ENCODE measurements at regions not wholly inside any gene's neighbourhood (a gene's known extent, or its start where the extent isn't known, plus 50 kb on each side); places are given as distances from the start of the nearest gene placed in this dataset.

DNA sequence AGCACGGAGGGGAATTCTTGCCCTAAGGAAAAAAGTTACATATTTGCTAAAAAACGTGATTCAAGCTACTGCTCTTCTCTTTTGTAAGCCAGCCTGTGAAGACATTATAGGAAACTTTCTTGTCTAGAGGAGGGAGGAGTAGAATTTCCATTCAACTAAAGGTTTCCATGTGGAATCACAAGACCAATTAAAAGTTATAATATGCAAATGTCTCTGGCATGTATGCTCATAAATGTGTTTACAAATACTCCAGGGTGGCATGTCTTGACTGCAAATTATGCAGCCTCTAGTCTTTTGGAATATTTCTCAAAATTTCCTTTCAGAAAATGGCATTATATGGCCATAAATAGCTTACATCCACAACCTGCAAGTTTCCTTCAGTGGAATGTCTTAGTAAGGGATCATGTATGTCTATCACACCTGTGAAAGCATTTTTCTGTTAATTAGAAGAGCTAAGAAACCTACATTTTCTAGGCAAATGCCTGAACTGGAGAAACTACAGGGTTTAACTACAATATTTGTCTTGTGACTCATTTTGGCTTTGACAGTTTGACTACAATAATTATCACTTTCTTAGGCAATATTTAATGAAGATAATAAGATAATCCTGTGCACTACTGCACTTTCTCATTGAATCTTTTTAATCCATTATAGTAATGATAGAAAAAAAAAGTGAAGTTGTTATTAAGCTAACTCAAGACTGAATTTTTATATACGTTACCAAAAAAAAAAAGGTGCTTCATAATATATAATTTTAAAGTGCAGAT is 111.1 kb upstream of the C10orf90 start:
- DNase-seq (ENCODE audit: low read depth in 4 of 4, low spot score in 2 of 4): no peak

DNA sequence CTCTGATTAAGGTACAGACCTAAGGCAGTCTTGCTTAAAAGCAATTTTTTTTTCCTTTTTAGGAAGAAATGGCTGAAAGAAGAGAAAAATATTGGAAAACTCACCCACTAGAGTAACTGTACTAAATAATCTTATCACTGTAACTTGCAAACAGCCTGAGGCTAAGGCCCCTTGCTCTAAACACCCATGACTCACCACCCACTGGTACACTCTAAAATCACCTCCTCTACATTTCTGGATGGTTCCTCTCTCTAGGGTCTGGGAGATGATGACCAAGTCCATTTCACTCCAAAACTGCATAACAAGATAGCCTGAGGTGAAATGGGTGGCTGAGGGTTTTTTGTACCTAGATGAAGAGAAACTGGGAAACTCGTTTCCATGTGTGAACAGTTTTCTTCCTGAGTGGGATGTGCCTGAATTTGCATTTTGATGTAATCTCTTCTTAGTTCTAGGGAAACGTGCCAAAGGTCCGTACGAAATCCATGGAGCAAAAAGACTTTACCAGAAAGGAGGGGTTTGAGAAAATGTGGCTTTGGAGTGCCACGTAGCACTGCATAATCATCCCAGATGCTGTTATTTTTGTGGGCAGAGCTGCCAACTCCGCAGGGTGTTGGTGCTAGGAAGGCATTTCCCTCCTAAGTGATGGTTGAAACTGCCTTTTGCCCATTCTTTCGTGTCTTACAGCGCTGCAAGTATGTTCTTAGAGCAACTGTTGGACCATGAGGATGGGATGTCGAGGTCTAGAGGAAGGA is 113.5 kb upstream of the C10orf90 start:
- no peak for DNase-seq (ENCODE audit: low read depth in 4 of 4, low spot score in 2 of 4)

DNA sequence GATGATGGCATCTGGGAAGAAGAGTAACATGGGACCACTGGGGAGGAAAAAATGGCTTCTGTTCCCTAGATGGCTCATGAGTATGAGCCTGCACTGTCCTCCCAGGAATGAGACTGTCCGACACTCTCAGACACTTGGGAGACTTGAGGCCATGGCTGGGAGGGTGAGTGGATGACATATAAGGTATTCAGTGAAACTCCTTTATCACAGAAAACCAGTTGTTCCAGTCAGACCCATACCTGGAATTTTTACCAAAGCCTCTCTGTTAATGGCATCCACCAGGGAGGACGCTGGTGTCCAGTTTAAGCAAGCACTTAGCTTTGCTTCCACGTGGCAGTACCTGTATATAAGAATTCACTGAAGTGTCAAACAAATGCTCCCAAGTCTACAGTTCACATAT is 116.7 kb upstream of the C10orf90 start:
- no peak for DNase-seq (ENCODE audit: low read depth in 4 of 4, low spot score in 2 of 4)

DNA sequence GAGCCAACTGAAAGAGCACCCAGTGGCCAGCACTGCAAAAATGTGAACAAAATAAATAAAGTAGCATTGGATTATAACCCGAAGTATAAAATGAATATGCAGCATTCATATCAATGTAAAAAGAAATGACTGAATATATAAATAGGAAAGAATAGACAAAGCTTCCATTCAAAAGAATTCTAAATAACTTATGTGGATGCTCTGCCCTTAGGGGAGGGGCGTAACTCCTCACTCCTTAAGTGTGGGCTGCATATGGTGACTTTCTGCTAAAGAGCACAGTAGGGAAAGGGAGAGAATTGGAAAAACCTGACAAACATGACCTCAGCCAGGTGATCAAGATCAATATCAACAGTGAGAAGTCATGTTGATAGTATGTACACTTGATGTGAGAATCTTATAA is 109.9 kb upstream of the DOCK1 start:
- no peak for DNase-seq (ENCODE audit: low read depth in 4 of 4, low spot score in 2 of 4)

DNA sequence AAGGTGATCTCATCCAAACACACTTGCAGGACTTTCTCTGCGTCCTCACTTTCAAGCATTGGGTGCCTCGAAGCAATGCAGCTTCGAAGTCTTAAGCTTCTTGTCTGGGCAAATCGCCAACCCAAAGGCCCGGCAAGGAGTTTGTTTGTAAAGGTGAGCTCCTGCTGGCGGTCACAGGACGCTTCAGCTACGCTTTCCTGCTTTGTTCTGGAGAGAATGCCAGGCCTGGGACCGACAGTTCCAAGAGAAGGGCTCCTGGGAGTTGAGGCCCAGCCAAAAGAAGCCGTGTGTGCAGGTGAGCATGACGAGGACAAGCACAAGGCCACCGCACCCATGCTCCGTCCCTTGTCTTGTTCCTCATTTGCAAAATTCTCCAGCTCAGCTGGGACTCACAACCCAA is 106.6 kb upstream of the DOCK1 start:
- no peak for DNase-seq (ENCODE audit: low read depth in 4 of 4, low spot score in 2 of 4)

DNA sequence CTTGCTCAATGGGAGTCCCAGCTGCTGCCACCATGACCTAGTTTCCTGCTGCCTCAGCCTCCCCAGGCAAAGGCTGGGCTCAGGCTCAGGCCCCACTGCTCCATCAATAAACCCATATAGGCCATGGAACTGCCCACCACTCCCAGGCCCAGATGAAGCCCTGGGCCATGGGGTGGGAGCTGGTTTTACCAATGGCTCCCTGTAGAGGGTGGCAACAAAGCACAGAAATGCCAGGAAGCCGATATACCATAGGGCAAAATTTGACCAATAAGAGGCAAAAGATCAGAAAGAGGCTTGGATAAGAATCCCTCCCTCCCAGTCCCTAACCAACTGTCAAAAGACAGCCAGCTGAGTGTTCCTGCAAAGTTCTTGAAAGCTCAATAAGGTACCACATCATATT is 101.8 kb upstream of the DOCK1 start:
- DNase-seq (ENCODE audit: low read depth in 4 of 4, low spot score in 2 of 4): no peak

DNA sequence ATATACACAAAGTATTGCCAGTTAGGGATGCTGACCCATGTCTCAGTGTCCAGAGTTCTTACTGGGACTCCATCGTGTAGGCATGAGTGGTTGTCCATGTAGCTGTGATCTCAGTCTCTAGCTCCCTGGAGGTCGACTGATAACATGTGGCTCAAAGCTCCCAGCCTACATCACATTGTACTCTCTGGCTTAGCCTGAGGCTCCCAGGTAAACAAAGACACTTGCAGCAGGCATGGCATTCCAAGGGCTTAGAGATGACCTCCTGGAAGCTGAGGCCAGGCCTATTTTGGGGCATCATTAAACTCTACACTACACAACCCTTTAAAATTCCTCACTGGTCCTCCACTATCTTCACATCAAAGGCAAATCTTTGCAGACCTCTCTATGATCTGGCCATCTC is 100.8 kb upstream of the DOCK1 start:
- no peak for DNase-seq (ENCODE audit: low read depth in 4 of 4, low spot score in 2 of 4)

DNA sequence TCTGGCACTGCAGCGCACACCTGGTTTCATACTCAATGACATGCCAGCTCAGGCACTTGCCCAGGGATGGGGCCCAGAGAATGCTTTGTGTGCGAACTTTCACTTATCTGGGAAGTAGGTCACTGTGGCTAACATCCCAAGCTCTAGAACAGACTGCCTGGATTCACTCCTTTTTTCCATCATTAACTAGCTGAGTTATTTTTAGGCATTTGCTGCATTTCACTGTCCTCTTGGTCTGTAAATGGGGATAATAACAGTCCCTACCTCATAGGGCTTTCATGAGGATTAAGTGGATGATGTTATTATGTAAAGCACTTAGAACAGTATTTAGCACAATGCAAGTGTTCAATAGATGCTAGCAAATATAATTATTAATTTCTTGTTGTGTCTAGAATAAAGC is 98.7 kb upstream of the DOCK1 start:
- DNase-seq (ENCODE audit: low read depth in 4 of 4, low spot score in 2 of 4): no peak

DNA sequence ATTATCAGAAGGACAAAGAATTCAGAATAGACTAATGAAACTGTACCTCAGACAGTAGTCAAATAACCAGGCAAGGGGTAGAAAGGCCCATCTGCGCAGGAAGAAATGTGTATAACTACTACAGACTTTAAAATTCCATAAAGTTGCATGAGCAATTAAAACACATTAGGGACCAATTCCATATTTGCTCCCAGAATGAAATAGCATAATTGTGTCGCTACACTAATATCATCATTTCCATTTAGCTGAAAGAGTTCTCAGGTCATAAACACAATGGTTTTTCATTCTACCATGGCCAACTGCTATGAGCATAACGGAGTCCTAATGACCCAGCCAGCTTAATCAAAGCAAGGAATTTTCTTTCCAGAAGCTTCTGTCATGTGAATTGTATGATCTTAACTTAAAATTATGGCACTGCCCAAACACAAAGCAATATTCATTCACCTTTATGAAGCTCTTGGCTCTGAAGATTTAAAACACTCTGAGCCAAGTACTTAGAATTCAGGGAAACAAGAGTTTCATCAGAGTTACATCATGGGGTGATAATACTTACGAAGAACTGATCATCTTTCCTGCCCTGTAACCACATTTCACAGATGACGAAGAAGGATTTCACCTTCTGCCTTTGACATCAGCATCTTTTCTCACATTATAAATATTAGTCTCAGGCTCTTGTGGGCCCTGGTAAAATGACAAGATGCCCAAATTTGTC is 98.1 kb upstream of the DOCK1 start:
- DNase-seq (ENCODE audit: low read depth in 4 of 4, low spot score in 2 of 4): no peak

DNA sequence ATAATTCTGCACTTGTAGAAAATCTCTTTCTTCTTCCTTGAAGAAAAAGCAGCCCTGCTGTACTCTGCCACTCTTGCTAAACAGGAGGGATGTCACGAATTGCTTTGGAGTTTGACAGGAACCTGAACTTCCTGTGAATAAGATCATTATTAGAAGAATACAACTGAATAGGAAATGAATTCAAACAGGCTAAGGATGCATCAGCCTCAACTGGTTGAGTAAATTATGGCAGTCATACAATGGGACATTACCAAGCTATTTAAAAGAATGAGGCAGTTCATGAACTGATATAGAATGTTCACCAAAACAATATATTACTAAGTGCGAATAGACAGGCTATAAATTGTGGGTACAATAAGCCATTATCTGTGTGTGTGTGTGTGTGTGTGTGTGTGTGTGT is 97.1 kb upstream of the DOCK1 start:
- DNase-seq (ENCODE audit: low read depth in 4 of 4, low spot score in 2 of 4): no peak

DNA sequence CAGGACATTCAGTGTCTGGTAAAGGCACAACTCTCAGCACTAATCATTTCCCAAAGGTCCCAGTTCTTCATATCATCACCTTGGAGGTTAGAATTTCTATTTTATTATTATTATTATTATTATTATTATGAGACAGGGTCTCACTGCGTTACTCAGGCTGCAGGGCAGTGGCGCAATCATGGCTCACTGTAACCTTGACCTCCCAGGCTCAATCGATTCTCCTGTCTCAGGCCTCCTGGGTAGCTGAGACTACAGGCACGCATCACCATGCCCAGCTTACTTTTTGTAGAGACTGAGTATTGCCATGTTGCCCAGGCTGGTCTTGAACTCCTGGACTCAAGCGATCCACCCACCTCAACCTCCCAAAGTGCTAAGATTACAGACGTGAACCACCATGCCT is 91.8 kb upstream of the DOCK1 start:
- DNase-seq (ENCODE audit: low read depth in 4 of 4, low spot score in 2 of 4): no peak

DNA sequence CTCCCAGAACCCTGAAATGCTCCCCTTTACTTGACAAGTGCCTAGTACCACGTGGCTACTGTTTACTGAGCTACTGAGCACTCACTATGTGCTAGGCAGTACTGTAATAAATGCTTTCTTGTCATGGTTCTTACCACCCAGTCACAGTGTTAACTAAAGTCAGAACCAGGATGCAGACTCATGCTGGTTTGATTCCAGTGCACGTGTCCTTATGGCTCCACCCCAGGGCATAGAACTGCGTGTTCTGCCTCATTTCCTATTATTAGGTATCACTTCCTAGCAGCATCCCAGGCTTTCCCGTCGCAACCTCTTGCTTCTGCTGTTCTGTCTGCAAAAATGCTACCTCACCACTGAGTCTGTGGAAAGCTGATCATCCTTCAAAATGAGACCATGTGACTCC is 71.7 kb upstream of the DOCK1 start:
- DNase-seq (ENCODE audit: low read depth in 4 of 4, low spot score in 2 of 4): no peak

DNA sequence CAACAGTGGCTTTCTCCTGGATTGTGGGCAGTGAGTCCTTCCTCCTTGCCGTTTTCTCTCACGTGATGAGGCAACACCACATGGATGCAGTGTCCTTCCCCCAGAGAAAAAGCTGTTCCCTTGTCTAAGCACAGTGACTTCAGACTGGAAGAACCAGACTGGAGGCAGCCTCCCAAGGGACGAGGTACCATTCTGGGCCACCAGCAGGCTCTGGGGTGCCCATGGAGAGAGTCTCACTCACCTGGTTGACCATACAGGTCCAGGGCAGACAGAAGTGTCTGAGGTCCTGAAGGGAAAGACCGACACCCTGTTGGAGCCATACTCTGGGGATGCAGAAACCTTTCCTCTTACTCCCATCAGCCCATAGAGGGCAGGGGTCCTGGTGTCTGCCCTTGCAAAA is 69.2 kb upstream of the DOCK1 start:
- DNase-seq (ENCODE audit: low read depth in 4 of 4, low spot score in 2 of 4): no peak

DNA sequence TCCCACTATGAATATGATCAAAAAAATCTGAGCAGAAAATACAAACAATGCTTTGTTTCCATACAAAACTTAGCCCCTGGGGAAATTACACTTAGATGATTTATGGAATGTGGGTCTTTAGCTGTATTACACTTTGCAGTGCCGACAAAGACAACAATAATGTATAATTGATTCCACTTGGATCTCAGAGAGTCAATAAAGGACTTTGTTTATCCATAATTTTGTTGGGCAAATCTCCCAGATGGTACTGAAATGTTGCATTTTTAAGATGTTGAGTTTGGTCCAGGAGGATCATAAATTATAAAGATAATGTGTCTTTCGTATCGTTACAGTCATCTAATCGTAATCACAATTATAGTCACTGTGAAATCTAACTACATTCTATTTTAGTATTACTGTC is 66.9 kb upstream of the DOCK1 start:
- no peak for DNase-seq (ENCODE audit: low read depth in 4 of 4, low spot score in 2 of 4)

DNA sequence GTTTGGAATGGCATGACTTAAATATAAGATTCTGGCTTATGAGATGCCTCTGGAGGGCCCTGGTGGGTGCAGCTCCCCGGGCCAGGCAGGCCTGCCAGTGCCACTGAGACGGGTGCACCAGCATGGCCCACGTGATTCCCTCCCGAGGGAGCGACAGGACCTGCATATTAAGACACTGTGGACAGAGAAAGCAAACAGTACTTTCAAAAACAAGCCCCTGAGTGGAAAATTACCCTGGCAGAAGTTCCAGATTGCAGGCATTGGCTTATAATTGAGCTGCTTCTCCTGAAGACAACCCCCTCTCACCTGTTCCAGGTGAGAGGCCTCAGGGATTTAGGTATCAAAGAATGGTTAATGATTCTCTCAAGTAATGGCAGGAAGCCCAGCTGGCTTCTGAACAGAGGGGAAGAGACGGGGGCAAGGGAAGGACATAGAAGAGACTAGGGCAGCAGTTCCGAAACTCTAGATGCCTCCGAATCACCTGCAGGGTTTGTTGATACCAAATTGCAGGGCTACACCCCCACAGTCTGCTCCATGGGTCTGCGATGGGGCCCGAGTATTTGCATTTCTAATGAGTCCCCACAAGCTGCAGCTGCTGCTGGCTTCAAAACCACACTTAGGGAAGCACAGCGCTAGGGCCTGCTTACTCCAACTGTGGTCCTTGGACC is 66.0 kb upstream of the DOCK1 start:
- peak in 3 of 4 donors; percentile 27 to 59 (median 28) for DNase-seq (ENCODE audit: low read depth in 4 of 4, low spot score in 2 of 4)

DNA sequence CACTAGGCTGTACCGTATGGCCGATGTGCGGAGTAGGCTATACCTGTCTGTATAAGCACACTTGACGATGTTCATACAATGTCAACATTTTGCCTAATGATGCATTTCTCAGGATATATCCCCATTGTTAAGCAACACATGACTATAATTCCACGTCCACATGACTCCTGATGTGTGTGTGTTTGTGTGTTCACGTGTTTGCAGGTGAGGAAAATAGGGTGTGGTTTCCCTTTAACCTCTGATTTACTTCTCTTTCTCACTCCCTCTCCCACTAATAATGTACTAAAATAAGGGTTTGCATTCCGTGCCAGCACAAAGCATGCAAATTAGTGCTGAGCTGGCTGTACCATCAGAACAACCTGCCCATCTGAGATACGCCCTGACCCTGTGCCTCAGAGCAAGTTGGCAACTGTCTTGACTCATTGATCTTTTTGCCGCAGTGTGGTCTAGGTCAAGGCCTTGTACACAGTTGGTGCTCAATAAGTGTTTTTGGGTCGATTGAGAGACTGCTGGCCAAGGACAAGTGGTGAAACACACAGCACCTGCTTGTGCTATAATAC is 64.6 kb upstream of the DOCK1 start:
- DNase-seq (ENCODE audit: low read depth in 4 of 4, low spot score in 2 of 4): no peak

DNA sequence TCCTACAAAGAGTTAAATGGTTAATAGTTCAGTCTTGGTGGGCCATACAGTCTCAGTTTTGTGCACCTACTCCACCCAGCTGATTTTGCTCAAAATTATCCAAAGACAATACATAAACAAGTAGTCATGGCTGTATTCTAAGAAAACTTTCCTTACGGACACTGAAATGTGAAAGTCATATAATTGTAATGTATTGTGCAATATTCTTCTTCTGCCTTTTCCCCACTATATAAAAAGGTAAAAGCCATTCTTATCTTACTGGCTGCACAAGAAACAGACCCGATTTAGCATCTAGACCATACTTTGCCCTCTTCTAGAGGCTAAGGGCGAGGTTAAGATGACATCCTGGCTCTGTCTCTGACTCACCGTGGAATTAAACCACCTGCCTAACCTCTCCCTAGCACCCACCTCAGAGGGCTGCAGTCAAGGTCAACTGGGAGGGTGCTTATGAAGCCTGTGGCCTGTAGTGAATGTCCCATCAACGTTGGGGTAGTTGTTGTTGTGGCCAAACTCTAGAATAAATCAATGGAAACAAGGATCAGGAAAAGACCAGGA is 63.8 kb upstream of the DOCK1 start:
- no peak for DNase-seq (ENCODE audit: low read depth in 4 of 4, low spot score in 2 of 4)

DNA sequence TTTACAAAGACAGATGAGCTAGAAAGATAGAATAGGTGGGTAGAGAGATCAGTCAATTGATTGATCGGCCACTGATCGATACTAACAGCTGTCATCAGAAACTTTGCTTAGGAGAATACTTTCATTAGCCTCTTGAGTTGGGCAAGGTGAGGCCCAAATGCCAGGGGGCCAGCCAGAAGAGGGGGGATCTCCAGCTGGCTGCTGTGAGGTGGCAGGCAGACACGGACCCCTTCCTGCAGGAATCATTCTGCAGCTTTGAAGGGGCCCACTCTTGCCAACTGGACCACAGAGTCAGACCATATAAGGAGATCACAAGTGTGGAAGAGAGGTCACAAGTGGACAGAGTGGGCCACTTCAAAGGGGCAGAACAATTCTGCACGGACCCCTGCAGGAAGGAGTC is 62.9 kb upstream of the DOCK1 start:
- DNase-seq (ENCODE audit: low read depth in 4 of 4, low spot score in 2 of 4): no peak

DNA sequence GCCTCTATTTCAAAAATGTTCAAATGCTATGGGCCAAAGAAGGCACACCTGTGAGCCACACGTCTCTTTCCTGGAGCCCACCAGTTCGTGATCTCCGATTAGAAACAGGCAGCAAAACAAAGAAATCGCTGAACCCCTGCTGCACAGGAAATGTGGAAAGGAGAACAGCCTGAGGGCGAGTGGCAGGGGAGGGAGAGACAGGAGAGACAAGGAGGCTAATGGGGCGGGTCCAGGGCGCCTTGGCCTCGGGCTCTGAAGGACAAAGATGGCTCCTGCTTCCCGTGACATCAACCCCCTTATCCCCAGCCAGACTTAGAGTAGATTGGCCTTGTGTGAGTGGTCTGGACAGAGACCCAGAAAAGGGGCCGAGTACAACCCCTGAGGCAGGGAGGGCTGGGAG is 62.4 kb upstream of the DOCK1 start:
- no peak for DNase-seq (ENCODE audit: low read depth in 4 of 4, low spot score in 2 of 4)

DNA sequence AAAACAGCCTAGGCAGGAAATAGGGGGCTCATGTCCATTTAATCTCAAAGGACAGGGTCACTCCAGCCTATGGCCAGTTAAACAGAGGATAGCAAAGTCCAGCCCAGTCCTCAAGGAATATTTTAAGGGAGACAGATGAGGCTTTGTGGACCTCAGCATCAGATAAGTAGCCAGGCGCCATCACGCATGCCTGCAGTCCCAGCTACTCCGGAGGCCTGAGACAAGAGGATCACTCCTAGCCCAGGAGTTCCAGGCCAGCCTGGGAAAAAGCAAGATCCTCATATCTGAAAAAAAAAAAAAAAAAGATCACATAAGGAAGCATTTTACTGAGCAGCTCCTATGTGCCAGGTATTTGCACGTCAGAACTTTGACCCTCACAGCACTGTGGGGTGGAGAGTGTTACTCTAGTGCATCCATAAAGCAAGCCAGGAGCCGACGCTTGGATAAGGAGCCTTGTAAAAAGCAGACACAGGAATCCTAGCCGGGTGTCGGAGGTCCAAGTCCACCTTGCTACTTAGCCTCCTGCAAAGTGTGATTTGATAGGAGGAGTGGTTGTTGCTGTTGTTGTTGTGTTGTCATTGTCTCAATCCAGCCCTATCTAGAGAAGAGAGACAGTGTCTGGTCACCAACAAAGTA is 61.8 kb upstream of the DOCK1 start:
- no peak for DNase-seq (ENCODE audit: low read depth in 4 of 4, low spot score in 2 of 4)
